HEK293T (cell line): ENCODE measurements at regions not wholly inside any gene's neighbourhood (a gene's known extent, or its start where the extent isn't known, plus 50 kb on each side); places are given as distances from the start of the nearest gene placed in this dataset.

Experiments
- ARNT ChIP-seq: fragments of 450-650 bp; IDR thresholded peaks from 2 replicates; pipeline ENCODE4 v1.6.1; 2017; ENCODE audit warnings: mild to moderate bottlenecking
- BHLHE40 ChIP-seq: fragments of 450-650 bp; IDR thresholded peaks from 2 replicates; pipeline ENCODE4 v1.6.1; 2016; ENCODE audit warnings: mild to moderate bottlenecking, moderate library complexity, borderline replicate concordance
- CTBP1 ChIP-seq: fragments of 450-650 bp; IDR thresholded peaks from 2 replicates; pipeline ENCODE4 v1.6.1; 2016; ENCODE audit warnings: borderline replicate concordance
- FOXA1 ChIP-seq: fragments of 450-650 bp; IDR thresholded peaks from 2 replicates; pipeline ENCODE4 v1.6.1; 2016; ENCODE audit warnings: mild to moderate bottlenecking
- FOXK2 ChIP-seq: fragments of 450-650 bp; IDR thresholded peaks from 2 replicates; pipeline ENCODE4 v1.6.1; 2016; ENCODE audit warnings: mild to moderate bottlenecking
- HDGF ChIP-seq: fragments of 450-650 bp; IDR thresholded peaks from 2 replicates; pipeline ENCODE4 v1.6.1; 2017; ENCODE audit warnings: antibody characterized with exemption, borderline replicate concordance
- PKNOX1 ChIP-seq: fragments of 450-650 bp; IDR thresholded peaks from 2 replicates; pipeline ENCODE4 v1.6.1; 2016
- SUZ12 ChIP-seq: fragments of 450-650 bp; IDR thresholded peaks from 2 replicates; pipeline ENCODE4 v1.6.1; 2016; ENCODE audit warnings: mild to moderate bottlenecking
- ZNF384 ChIP-seq: fragments of 450-650 bp; IDR thresholded peaks from 2 replicates; pipeline ENCODE4 v1.6.1; 2016

GRCh38 chr13:59461411-59461810, 702.3 kb downstream of the DIAPH3 start:
- TF ChIP-seq BHLHE40 (no peak), FOXK2 (no peak), ZNF384 (no peak), ARNT (no peak), PKNOX1 (no peak), CTBP1 (no peak), FOXA1 (no peak), HDGF (no peak), SUZ12 (no peak)
